ENCODE measurements at regions not wholly inside any gene's neighbourhood (a gene's known extent, or its start where the extent isn't known, plus 50 kb on each side); places are given as distances from the start of the nearest gene placed in this dataset.
"Not testable (repeated sequence)": the region's sequence is repeated elsewhere in the genome, so short reads cannot be mapped to it uniquely, and the experiment has no call there.

GRCh38 chr6:16033214-16033613 lies 95.7 kb upstream of the MYLIP start:
- no peak overlapping the region for H3K4me3 ChIP-seq (ENCODE audit: control insufficient read depth, low read depth, low read length)
- TF ChIP-seq CTCF (conservative IDR thresholded peaks at IDR 0.05; ENCODE audit: control insufficient read depth, insufficient read depth, low read depth, low read length), result no peak
- no peak for DNase-seq (ENCODE audit: low read depth)

- DNase-seq (ENCODE audit: low read depth), result no peak
- H3K4me3 ChIP-seq (ENCODE audit: control insufficient read depth, low read depth, low read length), result no peak overlapping the region
- TF ChIP-seq CTCF (conservative IDR thresholded peaks at IDR 0.05; ENCODE audit: control insufficient read depth, insufficient read depth, low read depth, low read length), result no peak
Observed at GRCh38 chr6:16031278-16031981, 97.5 kb upstream of the MYLIP start.

- H3K4me3 ChIP-seq (ENCODE audit: control insufficient read depth, low read depth, low read length), result no peak overlapping the region
- DNase-seq (ENCODE audit: low read depth), result no peak
- no peak for TF ChIP-seq CTCF (conservative IDR thresholded peaks at IDR 0.05; ENCODE audit: control insufficient read depth, insufficient read depth, low read depth, low read length)
Observed at GRCh38 chr6:16028966-16029365, 99.9 kb upstream of the MYLIP start.

GRCh38 chr6:16020259-16020658 lies 108.6 kb upstream of the MYLIP start:
- H3K4me3 ChIP-seq (ENCODE audit: control insufficient read depth, low read depth, low read length), result no peak overlapping the region
- DNase-seq (ENCODE audit: low read depth), result no peak
- no peak for TF ChIP-seq CTCF (conservative IDR thresholded peaks at IDR 0.05; ENCODE audit: control insufficient read depth, insufficient read depth, low read depth, low read length)

DNA sequence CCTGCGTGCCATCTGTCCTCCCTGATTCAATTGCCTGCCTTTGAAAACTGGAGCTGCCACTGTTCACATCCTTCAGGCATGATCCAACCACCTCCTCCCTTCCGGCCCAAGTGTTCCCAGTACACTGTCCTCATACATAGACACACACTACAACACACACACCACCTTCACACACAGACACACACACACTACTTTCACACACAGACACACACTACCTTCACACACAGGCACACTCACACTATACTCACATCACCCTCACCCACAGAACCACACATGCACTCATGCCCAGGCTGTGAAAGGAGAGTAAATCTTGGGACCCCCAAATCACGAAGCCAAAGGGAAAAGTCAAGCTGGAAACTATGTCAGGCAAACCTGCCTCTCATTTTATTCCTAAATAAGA lies 109.4 kb upstream of the MYLIP start:
- TF ChIP-seq CTCF (conservative IDR thresholded peaks at IDR 0.05; ENCODE audit: control insufficient read depth, insufficient read depth, low read depth, low read length), result no peak
- DNase-seq (ENCODE audit: low read depth), result no peak
- no peak overlapping the region for H3K4me3 ChIP-seq (ENCODE audit: control insufficient read depth, low read depth, low read length)

DNA sequence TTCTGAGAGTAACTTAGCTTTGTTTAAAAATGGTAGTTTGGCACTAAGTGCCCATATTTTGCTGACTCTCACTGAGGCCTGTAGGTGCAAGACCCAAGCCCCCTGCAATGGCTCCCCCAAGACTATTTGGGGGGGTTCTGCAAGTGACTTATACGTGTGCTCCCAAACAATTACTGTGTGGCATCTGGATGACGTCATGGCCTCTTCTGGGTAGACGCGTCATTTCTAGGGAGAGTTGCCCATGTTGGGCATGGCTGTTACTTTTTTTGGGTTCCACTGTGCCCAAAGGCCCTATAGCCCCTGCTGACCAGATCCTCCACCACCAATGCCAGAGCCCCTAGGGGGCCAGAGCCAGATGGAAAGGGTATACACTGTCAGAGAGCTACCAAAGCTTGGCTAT lies 110.3 kb upstream of the MYLIP start:
- no peak for TF ChIP-seq CTCF (conservative IDR thresholded peaks at IDR 0.05; ENCODE audit: control insufficient read depth, insufficient read depth, low read depth, low read length)
- no peak overlapping the region for H3K4me3 ChIP-seq (ENCODE audit: control insufficient read depth, low read depth, low read length)
- no peak for DNase-seq (ENCODE audit: low read depth)

- not testable (repeated sequence) for H3K4me3 ChIP-seq (ENCODE audit: control insufficient read depth, low read depth, low read length); DNase-seq (ENCODE audit: low read depth)
Observed at GRCh38 chr6:16014325-16014724, 114.6 kb upstream of the MYLIP start.
